Activated T-cell treated with anti-CD3 and anti-CD28 coated beads for 4 hours (primary cell): ENCODE measurements at regions not wholly inside any gene's neighbourhood (a gene's known extent, or its start where the extent isn't known, plus 50 kb on each side); places are given as distances from the start of the nearest gene placed in this dataset.

ENCODE experiments used
- DNase-seq: peaks from one replicate; pipeline ENCODE4 v3.0.0-alpha.2; 2020

DNA sequence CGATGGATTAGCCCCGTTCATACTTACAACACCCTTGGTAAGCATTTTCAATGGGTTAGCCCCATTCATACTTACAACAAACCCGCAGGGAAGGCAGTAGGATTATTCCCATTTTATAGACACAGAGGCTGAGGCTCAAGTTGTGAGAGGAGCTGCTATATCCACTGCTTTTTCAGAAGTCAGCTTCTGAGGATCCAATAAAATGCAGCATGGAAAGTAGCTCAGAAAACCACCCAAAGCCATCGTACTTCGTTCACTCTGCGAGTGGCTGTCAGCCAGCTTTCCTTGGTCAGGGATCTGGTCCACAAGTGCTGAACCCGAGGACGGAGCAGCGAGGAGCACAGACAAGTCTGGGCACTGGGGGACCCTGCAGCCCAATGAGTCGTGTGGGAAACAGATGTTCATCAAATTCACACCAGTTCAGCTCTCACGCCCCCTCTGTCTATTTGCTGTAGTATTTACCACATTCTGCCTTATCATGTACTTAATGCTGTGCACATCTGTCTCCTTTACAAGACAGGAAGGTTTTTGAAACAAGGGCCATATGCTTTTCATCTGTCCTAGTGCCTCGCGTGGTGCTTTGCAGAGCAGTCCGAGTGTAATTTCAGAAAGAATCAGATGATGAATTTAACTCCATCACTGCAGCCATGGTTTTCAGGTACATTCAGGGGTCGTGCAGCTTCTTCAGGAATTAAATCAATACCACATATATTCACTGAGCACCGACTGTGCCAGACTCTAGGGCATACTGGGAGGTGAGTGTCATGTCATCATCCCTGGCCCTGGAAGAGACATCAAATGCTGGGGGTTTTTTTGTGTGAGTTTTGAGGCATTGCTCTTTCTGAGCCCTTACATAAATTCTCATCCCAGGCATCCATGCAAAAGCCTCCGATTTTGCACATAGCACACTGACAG lies 256.9 kb downstream of the CDH26 start:
- DNase-seq = no peak

DNA sequence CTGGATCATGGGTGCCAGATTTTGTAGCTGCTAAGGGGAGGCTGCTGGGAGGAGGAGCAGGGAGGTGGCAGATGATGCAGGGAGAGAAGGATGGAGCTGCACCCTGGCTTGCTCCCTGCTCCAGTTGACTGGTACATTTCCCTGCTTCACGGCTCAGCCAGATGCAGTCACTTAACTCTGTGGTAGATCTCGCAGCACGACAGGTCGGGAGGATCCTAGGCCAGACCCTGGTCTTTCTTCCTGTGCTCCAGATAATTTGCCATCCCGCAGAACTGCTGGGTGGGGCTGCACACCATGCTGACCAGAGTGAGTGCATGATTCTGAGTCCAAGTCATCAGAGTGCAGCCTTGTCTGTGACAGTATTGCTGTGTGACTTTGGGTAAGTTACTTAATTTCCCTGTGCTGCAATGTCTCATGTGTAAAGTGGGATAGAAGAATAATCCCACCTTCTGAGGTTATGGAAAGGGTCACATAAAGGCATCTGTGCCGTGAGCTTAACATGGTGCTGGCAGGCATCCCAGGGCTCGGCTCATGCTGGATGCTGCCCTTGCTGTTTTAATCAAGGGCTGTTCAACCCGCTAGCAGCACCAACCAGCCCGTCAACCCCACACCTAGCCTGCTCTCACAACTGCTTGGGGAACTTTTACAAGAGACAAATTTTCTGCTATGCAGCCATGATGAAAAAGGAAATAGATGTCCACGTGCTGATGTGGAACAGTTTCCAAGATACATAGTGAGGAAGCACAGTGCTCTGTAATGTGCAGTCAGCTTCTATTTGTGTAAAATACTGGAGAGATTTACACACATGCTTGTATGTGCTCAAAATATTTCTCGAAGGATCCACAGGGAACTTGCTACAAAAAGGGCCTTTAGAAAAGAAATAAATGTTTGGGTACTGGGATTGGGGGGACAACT lies 257.9 kb downstream of the CDH26 start:
- DNase-seq = no peak

DNA sequence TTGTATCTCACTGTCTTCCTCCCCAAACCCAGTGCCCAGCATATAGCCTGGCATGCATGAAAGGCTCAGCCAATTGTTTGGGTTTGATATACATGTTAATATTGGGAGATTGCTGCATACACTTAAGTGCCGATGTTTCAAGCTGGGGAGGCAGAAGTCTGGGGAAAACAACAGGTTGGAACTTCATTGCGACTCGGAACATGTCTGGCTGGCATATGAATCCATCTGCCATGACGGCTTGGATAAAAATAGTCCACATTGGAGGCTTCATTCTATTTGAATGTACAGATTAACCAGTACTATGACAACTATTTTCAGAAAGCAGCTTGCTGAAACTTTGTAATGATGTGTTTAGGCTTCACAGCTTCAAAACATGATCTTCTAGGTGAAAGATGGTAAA lies 261.0 kb downstream of the CDH26 start:
- DNase-seq = no peak

DNA sequence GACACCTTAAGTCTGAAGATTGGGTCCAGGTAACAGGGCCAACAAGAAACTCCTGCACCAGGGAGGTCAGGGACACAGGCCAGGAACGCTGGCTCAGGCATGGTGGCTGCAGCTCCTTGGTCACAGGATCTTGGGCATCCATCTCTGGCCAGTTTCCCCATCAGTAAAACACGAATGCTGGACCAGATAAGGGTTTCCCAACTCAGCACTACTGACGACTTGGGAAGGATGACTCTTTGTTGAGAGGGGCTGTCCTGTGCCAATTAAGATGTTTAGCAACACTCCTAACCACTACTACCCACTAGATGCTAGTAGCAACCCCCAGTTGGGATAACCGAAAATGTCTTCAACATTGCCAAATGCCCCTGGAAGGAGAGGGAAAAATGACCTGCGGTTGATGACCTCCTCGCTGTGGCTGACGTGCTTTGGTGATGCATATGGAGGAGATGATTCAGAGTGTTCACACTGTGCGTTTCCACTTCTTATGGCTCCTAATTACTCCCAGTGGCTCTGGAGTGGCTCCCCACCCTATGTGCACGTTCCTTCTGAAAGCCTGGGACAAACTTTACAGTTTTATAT lies 261.9 kb downstream of the CDH26 start:
- DNase-seq = no peak

DNA sequence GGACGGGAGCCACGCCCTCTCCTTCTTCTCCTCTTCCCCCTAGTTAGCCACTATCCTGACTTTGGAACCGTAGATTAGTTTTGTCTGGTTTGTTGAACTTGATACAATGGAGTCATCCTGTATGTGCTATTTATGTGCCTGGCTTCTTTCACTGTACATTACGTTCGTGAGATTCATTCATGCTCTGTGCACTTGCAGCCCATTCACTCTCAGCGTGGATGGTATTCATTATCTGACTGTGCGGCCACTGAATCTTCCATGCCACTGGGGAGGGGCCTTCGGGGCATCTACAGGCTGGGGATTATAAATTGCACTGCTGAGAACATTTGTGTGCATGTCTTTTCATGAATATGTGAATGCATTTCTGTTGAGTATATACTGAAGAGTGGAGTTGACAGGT lies 262.5 kb downstream of the CDH26 start:
- no peak for DNase-seq

DNA sequence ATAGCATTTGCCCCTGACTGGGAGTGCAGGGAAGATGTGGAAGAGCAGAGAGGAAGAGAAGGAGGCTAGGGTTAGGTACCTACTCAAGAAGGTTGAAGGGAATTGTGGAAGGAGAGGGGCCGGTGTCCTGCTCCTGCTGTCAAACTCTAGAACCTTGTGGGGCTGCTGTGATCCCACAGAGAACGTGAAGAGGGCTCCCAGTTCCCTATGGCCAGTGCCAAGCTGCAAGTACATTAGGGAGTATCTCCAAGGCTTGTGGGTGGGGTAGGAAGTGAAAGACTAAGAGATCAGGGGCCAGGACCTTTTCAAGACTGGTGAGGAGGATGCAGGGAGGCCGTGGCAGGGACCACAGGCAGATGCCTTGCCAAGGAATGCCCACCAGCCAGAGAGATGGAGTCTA lies 263.4 kb downstream of the CDH26 start:
- no peak for DNase-seq

GRCh38 chr20:60222497-60222896 lies 264.3 kb downstream of the CDH26 start:
- no peak for DNase-seq

DNA sequence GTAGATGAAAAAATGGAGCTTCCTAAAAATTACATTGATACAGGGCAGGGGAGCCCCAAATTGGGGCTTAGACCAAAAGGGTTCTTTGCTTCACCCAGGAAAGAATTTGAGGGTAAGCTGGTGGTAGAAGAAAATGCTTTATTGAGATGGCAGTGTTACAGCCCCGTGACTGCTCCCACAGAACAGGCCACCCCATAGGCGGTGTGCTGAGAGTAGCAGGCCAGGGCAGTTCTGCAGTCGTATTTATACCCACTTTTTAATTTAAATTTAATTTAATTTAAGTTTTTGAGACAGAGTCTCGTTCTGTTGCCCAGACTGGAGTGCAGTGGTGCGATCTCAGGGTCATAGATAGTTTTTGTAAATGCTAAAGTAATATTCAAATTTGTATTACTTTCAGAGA lies 265.0 kb downstream of the CDH26 start:
- no peak for DNase-seq

GRCh38 chr20:60224914-60225313 lies 266.7 kb downstream of the CDH26 start:
- DNase-seq = no peak

GRCh38 chr20:60228255-60228654 lies 270.0 kb downstream of the CDH26 start:
- no peak for DNase-seq

DNA sequence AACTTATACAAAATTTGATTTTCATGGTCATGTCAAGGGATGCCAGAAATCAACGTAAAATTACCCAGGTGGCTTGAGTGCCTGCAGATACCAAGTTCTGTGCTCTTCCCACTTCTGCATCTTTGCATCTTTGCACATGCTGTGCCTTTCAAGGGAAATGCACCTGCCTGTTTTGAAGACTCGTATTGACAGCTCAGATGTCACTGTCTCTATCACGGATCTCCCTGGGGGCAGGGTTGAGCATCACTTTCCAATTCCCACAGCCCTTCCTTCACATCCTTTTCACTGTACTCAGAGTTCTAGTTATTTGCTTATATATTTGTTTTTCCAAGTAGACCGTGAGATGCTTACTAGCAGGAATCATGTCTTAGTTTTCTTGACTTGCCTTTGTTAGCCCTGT lies 274.2 kb downstream of the CDH26 start:
- no peak for DNase-seq

GRCh38 chr20:60233018-60233630 lies 274.9 kb downstream of the CDH26 start:
- no peak for DNase-seq

DNA sequence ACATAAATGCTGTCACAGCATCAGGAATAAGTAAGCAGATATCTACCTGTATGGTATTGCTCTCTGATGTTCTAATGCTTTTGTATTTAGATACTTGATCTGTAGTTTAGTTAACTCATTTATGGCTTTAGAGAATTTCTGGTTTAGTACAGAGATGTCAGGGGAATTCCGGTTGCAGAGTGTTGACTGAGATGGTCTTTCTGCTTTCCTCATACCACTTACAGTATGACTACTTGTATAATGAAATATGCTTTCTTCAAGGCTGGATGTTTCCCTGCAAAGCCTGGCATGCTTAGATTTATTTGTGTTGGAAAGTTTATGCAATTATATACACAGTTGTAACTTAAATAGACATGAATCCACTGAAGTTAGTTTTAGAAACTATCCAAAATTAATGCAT lies 278.4 kb downstream of the CDH26 start:
- DNase-seq = no peak

DNA sequence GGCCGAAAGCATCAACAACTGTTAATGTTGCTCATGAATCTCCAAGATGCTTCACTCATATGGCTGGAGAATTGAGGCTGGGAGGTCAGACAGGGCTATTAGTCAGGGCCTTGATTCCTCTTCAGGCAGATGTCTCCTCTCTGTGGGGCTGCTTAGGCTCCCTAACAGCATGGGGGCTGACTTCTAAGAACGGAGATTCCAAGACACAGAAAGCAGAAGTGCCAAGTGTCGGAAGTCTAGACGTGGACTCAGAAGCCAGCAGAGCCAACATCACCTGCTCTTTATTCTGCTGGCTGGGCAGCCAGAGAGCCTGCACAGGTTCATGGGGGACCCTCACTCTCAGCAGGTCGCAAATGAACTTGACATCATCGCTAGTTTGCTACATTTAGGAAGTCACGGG lies 279.8 kb downstream of the CDH26 start:
- DNase-seq = no peak

DNA sequence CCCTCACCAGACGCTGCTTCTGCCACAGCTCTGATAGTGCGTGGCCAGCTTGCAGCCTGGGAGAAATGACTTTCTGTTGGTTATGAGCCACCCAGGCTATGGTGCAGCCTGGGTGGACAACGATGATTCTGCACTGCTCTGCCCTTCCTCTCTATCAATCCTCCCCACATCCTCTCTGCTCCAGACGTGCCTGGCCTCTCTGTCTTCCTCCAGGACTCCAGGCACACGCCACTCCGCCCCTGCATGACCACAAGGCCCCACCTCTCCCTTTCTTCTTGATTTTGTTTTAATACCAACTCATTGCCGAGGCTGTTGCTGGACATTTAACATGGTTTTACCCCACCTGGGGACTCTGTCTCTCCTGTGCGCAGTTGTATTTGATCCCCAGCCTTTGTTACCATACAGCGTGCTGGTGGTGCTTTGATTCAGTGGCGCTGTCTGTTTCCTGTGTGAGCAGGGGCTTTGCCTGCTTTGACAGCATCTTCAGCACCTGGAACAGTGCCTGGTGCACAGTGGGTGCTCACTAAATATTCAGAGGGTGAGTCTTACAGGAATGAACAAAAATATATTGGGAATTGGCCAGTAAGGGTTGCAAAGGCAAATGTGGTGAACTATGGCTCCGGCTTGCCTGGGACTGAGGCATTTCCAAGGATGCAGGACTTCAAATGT lies 280.9 kb downstream of the CDH26 start:
- no peak for DNase-seq

DNA sequence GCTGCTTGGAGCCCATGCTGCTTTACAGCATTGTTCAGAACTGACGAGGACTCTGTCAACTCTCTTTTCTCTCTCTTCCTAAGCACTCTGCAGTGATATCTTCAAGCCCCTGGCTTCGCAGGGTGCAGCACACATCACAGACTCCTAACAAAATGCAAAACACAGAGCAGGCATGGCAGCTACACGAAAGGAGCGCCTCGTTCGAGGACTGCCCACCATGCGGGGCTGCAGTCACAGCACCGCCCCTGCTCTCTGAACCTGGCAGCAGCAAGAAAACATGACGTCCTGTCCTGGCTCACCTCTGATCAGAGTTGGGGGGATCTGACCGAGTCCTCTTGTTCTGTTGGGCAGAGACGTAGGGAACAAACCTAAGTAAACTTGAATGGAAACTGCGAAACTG lies 281.7 kb downstream of the CDH26 start:
- no peak for DNase-seq

DNA sequence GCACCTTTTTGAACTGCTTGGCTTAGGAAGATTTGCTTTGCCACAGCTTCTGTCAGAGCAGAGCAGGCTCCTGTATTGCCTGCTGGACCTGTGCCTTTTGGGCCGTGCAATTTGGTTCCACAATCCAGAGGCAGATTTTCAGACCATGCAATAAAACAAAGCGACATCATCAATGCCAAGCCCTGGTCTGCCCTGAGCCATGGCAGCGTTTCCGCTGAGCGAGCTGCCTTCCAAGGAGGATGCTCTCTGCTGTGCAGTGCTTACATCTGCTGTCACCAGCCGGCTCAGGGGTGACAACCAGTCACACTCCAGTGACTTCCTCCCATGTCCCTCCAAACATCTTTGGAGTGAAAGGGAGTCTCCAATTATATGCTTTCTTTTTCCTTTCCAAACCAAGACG lies 282.2 kb downstream of the CDH26 start:
- DNase-seq = no peak

DNA sequence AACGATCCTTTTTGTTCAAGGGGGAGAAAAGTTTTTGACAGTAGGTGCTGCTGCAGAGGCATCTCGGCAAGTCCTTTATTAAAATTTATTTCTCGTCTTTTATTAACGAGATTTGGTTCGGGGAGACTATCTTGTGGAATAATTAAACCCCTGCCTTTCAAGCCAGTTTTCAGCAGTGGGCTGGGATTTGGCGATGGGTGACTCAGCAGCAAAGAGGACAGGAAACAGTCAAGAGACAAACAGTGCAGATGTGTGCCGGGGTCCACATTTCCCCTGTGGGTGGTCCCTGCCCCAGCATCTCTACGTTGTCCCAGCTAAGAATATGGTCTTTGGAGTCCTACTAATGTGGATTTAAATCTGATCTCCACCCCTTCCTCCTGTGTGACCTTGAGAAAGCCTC lies 282.8 kb downstream of the CDH26 start:
- DNase-seq = no peak

DNA sequence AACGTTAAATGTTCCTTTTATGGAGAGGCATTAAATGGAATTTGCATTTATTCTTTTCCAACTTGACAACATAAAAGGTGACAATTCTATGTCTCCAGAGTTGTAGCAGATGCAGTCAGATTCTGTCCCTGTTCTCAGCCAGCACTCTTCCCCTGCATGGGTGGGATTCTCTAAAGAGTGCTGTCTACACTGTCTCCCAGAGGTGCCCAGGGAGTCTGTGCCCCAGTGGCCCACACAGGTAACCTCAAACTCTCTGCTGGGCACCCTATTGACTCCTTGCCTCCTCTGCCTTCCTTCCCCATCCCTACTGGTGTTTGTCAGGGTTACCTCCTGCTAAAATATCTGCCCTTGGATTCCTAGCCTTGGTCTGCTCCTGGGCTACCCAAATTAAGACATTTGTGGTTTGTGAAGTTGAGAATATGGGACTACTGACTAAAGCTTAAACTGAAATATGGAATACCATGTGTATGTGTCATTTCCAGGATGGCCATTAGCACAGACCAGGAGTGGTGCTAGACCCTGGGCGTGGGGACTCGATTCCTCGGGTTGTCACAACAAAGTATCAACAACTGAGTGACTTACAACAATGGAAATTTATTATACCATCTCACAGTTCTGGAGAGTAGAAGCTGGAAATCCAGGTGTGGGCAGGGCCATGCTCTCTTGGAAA lies 284.7 kb downstream of the CDH26 start:
- DNase-seq = no peak

DNA sequence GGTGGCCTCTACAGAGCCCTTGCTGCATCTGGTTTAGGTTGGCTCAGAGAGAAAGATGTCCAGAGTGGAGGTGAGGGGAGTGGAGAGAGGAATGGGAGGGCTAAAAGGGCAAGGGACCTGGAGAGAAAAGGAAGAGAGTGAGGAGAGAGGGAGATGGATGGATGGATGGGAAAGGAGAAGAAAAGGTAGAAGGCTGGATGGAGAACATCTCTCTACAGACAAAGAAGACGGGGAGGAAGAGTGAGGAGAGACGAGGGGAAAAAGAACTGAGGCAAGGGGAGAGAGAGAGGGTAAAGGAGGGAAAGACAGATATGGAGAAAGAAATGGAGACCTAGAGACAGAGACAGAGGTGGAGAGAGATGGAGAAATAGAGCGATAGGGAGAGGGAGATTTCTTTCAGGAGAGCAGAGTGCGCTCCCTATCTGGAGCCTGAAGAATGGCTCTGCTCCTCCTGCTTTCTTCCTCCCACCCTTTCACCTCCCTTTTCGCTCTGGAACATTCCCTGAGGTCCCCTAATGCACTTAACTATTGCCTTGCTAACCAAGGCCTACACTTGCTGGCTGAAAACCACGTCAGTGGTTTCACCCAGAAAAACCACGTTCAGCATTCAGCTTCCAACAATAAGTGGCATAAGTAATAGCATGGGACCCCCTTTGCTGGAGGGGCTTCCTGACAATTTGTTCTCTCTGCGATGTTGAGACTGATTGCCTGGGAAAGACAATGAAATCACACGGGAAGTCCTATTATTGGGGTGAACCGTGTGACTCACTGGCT lies 286.3 kb downstream of the CDH26 start:
- no peak for DNase-seq

DNA sequence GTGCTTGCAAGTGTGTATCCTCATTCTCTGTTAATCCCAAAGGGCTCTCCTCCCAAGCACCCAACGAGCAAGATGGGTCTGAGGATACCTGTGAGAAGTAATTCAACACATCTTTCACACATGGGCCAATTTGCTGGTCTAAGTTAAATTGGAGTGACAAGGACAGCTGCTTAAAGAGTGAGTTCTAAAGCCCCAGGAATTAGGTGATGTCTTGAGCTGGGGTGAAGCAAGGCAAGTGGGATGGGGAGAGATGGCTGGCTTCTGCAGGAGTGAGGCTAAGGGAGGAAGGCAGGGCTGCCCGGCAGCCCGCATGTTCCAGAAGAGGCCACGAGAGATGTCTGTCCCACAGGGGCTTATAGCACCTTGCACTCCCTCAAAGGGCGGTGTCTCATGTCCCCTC lies 288.5 kb downstream of the CDH26 start:
- no peak for DNase-seq
